HG03175 (cell line): ENCODE measurements at regions not wholly inside any gene's neighbourhood (a gene's known extent, or its start where the extent isn't known, plus 50 kb on each side); places are given as distances from the start of the nearest gene placed in this dataset.
"Not testable (repeated sequence)": the region's sequence is repeated elsewhere in the genome, so short reads cannot be mapped to it uniquely, and the experiment has no call there.

Experiments used
- ATAC-seq: cut with Tn5 transposase; IDR thresholded peaks from one replicate; pipeline ENCODE4 v1.9.1; 2021; ENCODE audit warnings: mild to moderate bottlenecking, moderate library complexity; ENCODE audit not compliant: unreplicated experiment

- no peak for ATAC-seq
Measured at GRCh38 chr14:86196471-86196870, 666.5 kb downstream of the FLRT2 start.

GRCh38 chr14:86193756-86194155 is 663.8 kb downstream of the FLRT2 start:
- ATAC-seq: no peak

- ATAC-seq: no peak
Measured at GRCh38 chr14:86179980-86180379, 650.0 kb downstream of the FLRT2 start.

GRCh38 chr14:86168371-86168770 is 638.4 kb downstream of the FLRT2 start:
- ATAC-seq: no peak

DNA sequence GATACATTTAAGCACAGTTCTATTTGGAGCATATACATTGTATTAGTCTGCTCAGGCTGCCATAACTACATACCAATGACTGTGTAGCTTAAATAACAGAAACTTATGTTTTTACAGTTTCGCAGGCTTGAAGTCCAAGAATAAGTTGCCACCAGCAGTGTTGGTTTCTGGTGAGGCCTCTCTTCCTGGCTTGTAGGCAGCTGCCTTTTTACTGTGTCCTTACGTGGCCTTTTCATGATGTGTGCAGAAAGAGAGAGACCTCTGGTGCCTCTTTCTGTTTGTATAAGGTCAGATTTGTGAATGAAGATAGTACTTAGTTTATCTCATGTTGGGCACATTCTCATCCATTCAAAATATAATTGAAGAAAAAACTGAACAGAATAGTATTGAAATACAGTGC is 636.6 kb downstream of the FLRT2 start:
- ATAC-seq: no peak

DNA sequence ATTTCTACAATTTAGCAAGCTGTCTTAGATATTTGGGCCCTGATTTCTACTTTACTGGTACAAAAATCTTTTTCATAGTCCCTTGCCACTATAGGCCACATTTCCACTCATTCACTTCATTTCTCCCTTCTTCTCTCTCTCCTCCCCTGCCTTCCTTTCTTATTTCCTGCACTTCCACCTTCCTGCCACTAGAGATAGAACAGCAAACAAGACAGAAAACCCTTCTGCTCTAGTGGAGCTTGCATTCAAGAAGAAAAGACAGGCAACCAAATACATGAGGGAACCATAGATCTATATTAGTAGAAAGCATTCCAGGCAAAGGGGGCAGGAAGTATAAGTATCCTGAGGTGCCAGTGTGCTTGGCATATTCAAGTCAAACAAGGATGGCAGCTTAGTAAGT is 623.5 kb downstream of the FLRT2 start:
- no peak for ATAC-seq

DNA sequence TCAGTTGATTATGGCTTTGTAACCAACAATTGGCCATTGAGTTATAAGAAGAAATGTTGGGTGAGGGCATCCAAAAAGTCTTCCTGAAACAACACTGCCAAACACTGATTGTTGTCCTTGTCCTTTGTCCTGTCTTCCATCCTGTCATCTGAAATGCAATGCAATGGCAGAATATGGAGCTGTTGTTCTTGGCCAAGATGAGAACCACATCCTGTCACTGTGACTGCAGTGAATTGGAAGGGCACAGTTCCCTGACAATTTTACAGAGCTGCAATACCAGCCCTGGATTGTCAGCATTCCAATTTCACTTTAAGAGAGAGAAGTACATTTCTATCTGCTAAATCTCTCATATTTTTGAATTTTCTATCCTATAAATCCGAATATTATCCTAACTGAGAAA is 613.3 kb downstream of the FLRT2 start:
- ATAC-seq: no peak

DNA sequence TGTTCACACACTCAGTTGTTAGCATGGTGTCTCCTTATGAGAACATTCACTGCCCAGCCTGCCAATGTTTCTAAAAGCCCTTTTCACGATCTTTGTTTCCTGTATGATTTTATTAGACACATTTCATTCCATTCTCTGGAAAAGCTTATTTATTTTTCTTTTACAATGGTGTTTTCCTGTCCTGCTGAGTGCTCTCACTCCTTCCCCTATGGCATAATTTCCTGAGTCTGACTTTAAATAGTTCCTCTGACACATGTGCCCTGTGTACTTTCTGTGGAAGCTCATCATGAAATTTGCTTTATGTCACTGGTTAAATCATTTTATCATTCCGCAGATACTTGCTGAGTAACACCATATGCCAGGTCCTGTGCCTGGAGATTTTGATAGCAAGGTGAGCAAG is 612.0 kb downstream of the FLRT2 start:
- ATAC-seq: no peak

DNA sequence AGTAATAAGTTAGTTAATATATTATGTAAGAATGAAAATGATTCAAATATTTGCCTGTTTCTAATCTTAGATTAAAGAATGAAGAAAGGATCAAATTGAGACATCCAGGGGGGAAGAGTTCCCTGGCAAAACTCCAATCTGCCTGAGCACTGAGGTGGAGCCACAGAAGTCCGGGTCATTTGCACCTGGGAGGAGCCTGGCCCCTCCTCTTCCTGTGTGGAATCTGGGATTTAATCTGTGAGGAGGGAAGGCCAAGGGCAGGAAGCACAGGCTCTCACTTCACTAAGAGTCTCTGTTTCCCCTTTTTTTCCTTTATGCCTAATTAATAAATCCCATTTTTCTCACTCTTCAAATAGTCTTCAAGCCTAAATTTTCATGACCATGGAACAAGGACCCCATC is 599.5 kb downstream of the FLRT2 start:
- ATAC-seq: no peak

- ATAC-seq: no peak
Measured at GRCh38 chr14:86124328-86124727, 594.4 kb downstream of the FLRT2 start.

- ATAC-seq: no peak
Measured at GRCh38 chr14:86115972-86116371, 586.0 kb downstream of the FLRT2 start.

- not testable (repeated sequence) for ATAC-seq
Measured at GRCh38 chr14:86110871-86111270, 580.9 kb downstream of the FLRT2 start.

- no peak for ATAC-seq
Measured at GRCh38 chr14:86104691-86105265, 574.8 kb downstream of the FLRT2 start.

GRCh38 chr14:86094512-86094911 is 564.6 kb downstream of the FLRT2 start:
- ATAC-seq: no peak

GRCh38 chr14:86091811-86092210 is 561.9 kb downstream of the FLRT2 start:
- ATAC-seq: no peak

DNA sequence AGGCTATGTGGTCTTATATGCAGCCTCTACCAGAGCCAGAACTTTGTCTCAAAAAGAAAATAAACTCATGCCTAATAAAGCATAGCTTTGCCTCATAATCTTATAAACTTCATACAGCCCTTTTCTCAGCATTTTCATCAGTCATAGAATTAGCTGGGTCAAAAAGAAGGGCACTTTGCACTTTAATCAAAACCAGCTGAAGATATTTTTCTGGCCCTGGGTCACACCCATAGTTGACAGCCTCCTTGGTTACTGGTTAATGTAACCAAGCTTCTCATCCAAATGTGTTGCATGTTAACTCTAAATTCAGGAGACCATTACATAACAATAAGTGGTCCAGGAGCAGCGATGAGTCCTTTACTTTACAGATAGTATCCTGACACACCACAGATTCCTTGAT is 558.2 kb downstream of the FLRT2 start:
- ATAC-seq: no peak

- ATAC-seq: no peak
Measured at GRCh38 chr14:86087377-86087776, 557.4 kb downstream of the FLRT2 start.

GRCh38 chr14:86086962-86087361 is 557.0 kb downstream of the FLRT2 start:
- ATAC-seq: no peak

DNA sequence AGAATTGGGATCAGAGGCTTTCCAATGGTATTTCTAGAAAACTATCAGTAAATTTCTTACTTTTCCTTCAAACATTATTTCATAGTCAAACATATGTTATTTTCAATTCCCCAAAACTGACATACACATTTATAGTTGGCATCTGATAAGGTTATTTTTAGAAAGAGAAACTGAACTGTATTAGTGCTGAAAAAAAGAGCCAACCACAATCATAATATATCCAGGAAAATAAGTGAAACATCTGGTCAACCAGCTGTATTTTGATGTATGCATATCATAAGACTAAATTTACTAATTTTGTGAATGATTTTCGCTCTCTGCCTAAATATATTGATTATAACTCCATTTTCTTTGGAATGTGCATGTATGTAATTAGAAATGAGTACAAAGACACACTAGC is 554.2 kb downstream of the FLRT2 start:
- ATAC-seq: no peak

- no peak for ATAC-seq
Measured at GRCh38 chr14:86083616-86084015, 553.7 kb downstream of the FLRT2 start.

GRCh38 chr14:86072116-86072894 is 542.4 kb downstream of the FLRT2 start:
- no peak for ATAC-seq

- ATAC-seq: no peak
Measured at GRCh38 chr14:86066651-86067050, 536.7 kb downstream of the FLRT2 start.

- ATAC-seq: no peak
Measured at GRCh38 chr14:86065407-86065806, 535.5 kb downstream of the FLRT2 start.
